Gastroesophageal sphincter (tissue), 4 donors: ENCODE measurements at regions not wholly inside any gene's neighbourhood (a gene's known extent, or its start where the extent isn't known, plus 50 kb on each side); places are given as distances from the start of the nearest gene placed in this dataset.
"Not testable (repeated sequence)": the region's sequence is repeated elsewhere in the genome, so short reads cannot be mapped to it uniquely, and the experiment has no call there.

Experiments
- ATAC-seq: fragments of 150-250 bp; one replicate; pipeline ENCODE4 v1.9.1; 2016; ENCODE audit warnings: mild to moderate bottlenecking, moderate library complexity
- H3K27ac ChIP-seq, 4 donors: fragments of 200-600 bp; sonication (generic) in 3 of 4; 1 replicate in 3 of 4; 2 replicates in 1 of 4; pipeline ENCODE4 v1.5.1; 2016 to 2019
- H3K27me3 ChIP-seq: fragments of 200-600 bp; sonication (generic); one replicate; pipeline ENCODE4 v1.5.1; 2019
- H3K36me3 ChIP-seq, 2 donors: fragments of 200-600 bp; sonication (generic); one replicate each; pipeline ENCODE4 v1.5.1; 2019; ENCODE audit warnings: control low read depth in 1 of 2
- H3K4me1 ChIP-seq, 3 donors: fragments of 200-600 bp; sonication (generic); 1 replicate in 2 of 3; 2 replicates in 1 of 3; pipeline ENCODE4 v1.5.1; 2016 to 2019; ENCODE audit warnings: control low read depth in 2 of 3
- H3K4me3 ChIP-seq, 2 donors: fragments of 200-600 bp; sonication (generic); one replicate each; pipeline ENCODE4 v1.5.1; 2019; ENCODE audit warnings: mild to moderate bottlenecking in 1 of 2, moderate library complexity in 1 of 2
- H3K9me3 ChIP-seq, 3 donors: fragments of 200-600 bp; sonication (generic); one replicate each; pipeline ENCODE4 v1.5.1; 2017 to 2019; ENCODE audit warnings: control low read depth in 2 of 3
- EP300 ChIP-seq: sonication (generic); formaldehyde crosslinking; IDR thresholded peaks from one replicate; pipeline ENCODE4 v1.6.1; 2017; ENCODE audit warnings: antibody characterized with exemption, mild to moderate bottlenecking
- POLR2A ChIP-seq, 2 donors: fragments of 450-650 bp; IDR thresholded peaks; one replicate each; pipeline ENCODE4 v1.6.1; 2017; ENCODE audit warnings: antibody characterized with exemption in 2 of 2, mild to moderate bottlenecking in 2 of 2, moderate library complexity in 1 of 2
- POLR2AphosphoS5 ChIP-seq: sonication (generic); formaldehyde crosslinking; IDR thresholded peaks from one replicate; pipeline ENCODE4 v1.6.1; 2017; ENCODE audit warnings: antibody characterized with exemption
- WGBS, 2 donors: methylation state at CpG; one replicate each; pipeline ENCODE4 v1.1.5; 2018; ENCODE audit warnings: low coverage in 1 of 2; 5-methylcytosine and 5-hydroxymethylcytosine counted together
- TF ChIP-seq, protein P1 (sequence below), 4 experiments: fragments of 200-600 bp in 2 of 4; fragments of 450-650 bp in 2 of 4; sonication (generic) in 1 of 4; IDR thresholded peaks; one replicate each; pipeline ENCODE4 v1.5.1; 2017 to 2019; ENCODE audit warnings: antibody characterized with exemption in 4 of 4, mild to moderate bottlenecking in 2 of 4, moderate library complexity in 2 of 4

DNA sequence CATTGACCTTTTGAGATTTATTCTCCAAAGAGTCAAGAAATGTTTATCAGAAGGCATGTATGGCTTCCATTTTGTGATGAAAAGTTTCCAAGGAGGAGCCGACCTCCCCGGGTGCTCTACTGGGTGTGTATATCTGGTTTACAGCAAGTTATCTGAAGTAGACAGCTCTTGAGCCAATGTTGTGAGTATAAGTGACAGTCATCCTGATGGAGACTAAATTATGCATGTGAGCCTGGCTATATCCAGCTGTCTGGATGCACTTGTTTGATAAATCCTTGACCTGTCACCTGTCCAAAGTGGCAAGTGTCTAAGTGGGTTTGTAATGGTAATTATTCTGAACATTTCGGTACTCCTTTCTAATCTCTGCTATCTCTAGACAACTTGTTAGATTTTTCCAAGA lies 142.2 kb downstream of the NR2F2 start:
- TF ChIP-seq, protein P1, sequence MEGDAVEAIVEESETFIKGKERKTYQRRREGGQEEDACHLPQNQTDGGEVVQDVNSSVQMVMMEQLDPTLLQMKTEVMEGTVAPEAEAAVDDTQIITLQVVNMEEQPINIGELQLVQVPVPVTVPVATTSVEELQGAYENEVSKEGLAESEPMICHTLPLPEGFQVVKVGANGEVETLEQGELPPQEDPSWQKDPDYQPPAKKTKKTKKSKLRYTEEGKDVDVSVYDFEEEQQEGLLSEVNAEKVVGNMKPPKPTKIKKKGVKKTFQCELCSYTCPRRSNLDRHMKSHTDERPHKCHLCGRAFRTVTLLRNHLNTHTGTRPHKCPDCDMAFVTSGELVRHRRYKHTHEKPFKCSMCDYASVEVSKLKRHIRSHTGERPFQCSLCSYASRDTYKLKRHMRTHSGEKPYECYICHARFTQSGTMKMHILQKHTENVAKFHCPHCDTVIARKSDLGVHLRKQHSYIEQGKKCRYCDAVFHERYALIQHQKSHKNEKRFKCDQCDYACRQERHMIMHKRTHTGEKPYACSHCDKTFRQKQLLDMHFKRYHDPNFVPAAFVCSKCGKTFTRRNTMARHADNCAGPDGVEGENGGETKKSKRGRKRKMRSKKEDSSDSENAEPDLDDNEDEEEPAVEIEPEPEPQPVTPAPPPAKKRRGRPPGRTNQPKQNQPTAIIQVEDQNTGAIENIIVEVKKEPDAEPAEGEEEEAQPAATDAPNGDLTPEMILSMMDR (IDR thresholded peaks at IDR 0.05), result no peak
- Histone ChIP-seq H3K36me3 (no peaks in the 10 kb centered on the region), H3K4me1 (no peaks in the 10 kb centered on the region), H3K4me3 (no peak overlapping the region), H3K9me3 (no peaks in the 10 kb centered on the region), H3K27me3 (peaks cover 16% of the 10 kb centered on the region), H3K27ac (no peak overlapping the region)
- 50 to 80% methylated on average over 3 of the region's 3 CpGs for WGBS, 2 donors
- no peak for ATAC-seq

DNA sequence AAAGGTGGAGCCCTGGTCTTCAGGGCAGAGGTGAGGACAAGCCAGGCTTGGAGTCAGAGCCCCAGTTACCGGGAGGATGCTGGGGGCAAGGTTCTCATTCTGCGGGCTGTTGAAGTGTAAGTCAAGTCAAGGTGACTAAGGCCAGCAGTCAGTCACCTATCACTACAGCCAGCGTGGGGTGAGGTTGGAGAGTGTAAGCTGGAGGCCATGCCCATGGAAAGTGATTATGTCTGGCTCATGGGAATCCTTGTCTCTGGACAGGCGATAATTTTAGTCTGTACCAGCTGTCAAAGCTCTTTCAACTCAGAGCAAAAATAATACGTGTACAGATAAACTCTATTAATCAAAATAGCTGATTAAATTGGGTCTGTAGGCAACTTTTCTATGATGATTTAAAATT lies 143.1 kb downstream of the NR2F2 start:
- WGBS, 2 donors, result 17 to 69% methylated on average over 2 to 3 of the region's 5 CpGs
- TF ChIP-seq EP300, result no peak
- TF ChIP-seq, protein P1 (IDR thresholded peaks at IDR 0.05), result no peak
- TF ChIP-seq POLR2AphosphoS5, result no peak
- TF ChIP-seq POLR2A (IDR thresholded peaks at IDR 0.05), result no peak
- ATAC-seq, result no peak

DNA sequence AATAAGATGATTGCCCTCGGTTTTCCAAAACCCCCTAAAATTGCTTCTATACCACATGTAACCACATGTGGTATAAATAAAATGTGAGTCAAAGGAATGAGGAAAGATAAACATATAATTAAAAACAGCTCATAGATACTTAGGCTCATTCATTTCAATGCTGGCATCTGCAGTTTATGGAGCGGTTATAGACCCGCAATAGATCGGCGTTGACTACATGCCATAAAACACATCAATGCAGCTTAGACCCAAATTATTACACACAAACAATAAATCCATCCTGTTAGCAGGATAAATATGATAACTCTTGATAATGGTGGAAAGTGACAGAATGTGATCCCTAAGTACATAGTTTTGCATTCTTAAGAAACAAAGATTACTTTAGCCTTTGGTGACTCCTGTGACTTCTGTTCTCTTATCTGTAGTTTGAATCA lies 143.7 kb downstream of the NR2F2 start:
- H3K27ac ChIP-seq, result no peak overlapping the region
- peaks cover 13% of the 10 kb centered on the region for H3K27me3 ChIP-seq
- no peak overlapping the region for H3K4me3 ChIP-seq
- H3K4me1 ChIP-seq, result no peaks in the 10 kb centered on the region
- WGBS, 2 donors, result 80 to 92% methylated on average over 4 to 5 of the region's 5 CpGs
- TF ChIP-seq, protein P1 (IDR thresholded peaks at IDR 0.05), result no peak
- TF ChIP-seq POLR2A (IDR thresholded peaks at IDR 0.05) (no peak), POLR2AphosphoS5 (no peak), EP300 (no peak)
- H3K36me3 ChIP-seq, result no peaks in the 10 kb centered on the region
- ATAC-seq, result no peak
- no peaks in the 10 kb centered on the region for H3K9me3 ChIP-seq

More for the DNA sequence above, 143.1 kb downstream of the NR2F2 start:
- Histone ChIP-seq H3K27ac (no peak overlapping the region), H3K4me3 (no peak overlapping the region), H3K36me3 (no peaks in the 10 kb centered on the region), H3K4me1 (no peaks in the 10 kb centered on the region), H3K27me3 (peaks cover 13% of the 10 kb centered on the region), H3K9me3 (no peaks in the 10 kb centered on the region)

DNA sequence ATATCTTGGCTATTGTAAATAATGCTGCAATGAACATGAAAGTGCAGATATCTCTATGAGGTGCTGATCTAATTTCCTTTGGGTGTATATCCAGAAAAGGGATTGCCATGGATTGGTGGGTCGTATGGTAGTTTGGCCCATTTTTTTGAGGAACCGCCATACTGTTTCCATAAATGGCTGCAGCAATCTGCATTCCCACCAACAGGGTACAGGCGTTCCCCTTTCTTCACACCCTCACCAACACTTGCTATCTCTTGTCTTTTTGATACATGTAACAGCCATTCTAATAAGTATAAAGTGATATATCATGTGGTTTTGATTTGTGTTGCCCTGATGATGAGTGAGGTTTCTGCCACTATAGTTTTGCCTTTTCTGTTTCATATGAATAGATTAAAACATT lies 146.7 kb downstream of the NR2F2 start:
- Histone ChIP-seq H3K27me3 (no peaks in the 10 kb centered on the region), H3K4me1 (no peaks in the 10 kb centered on the region), H3K36me3 (no peaks in the 10 kb centered on the region), H3K4me3 (no peak overlapping the region), H3K9me3 (no peaks in the 10 kb centered on the region), H3K27ac (no peak overlapping the region)
- no peak for ATAC-seq
- TF ChIP-seq POLR2A (IDR thresholded peaks at IDR 0.05), result no peak
- TF ChIP-seq, protein P1 (IDR thresholded peaks at IDR 0.05), result no peak
- 94 to 100% methylated on average over 3 of the region's 3 CpGs for WGBS, 2 donors

DNA sequence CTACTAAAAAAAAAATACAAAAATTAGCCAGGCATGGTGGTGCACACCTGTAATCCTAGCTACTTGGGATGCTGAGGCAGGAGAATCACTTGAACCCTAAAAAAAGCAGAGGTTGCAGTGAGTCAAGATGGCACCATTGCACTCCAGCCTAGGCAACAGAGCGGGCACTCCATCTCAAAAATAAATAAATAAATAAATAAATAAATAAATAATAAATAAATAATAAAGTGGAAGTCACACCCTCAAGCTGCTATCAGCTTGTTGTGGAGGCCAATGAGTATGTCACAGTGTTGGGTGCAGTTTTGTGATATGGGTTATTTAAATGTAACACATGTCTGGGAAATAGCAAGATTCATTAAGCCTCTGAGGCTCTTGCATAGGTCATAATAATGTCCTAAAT lies 153.9 kb downstream of the NR2F2 start:
- not testable (repeated sequence) for ATAC-seq, H3K4me3 ChIP-seq, H3K36me3 ChIP-seq, H3K27ac ChIP-seq, H3K9me3 ChIP-seq, H3K4me1 ChIP-seq, H3K27me3 ChIP-seq
- WGBS, 2 donors, result 100% methylated on average over 1 of the region's 1 CpG

DNA sequence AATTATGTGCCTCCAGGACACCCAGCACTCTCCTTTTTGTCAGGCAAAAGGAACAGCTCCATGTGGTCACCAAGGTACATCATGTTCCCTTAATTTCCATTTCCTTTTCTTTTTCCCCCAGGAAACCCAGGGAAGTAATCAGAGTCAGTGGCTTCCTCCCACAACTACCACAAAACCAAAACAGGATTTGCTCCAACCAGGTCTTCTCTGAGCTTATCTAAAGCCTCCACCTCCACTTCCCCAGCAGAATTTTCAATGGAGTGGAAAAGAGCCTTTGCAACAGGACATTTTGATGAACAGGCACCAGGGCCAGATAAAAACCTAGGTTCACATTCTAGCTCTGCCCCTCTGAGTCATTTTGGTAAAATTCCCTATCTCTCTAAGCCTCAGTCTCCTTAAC lies 154.3 kb downstream of the NR2F2 start:
- Histone ChIP-seq H3K36me3 (no peaks in the 10 kb centered on the region), H3K4me3 (no peak overlapping the region), H3K27ac (no peak overlapping the region), H3K4me1 (no peaks in the 10 kb centered on the region), H3K27me3 (peaks cover 7% of the 10 kb centered on the region), H3K9me3 (no peaks in the 10 kb centered on the region)
- TF ChIP-seq EP300, result no peak
- TF ChIP-seq POLR2AphosphoS5, result no peak
- no peak for TF ChIP-seq POLR2A (IDR thresholded peaks at IDR 0.05)
- TF ChIP-seq, protein P1 (IDR thresholded peaks at IDR 0.05), result no peak
- no peak for ATAC-seq
